Uterus (tissue), 3 donors: ENCODE measurements at regions not wholly inside any gene's neighbourhood (a gene's known extent, or its start where the extent isn't known, plus 50 kb on each side); places are given as distances from the start of the nearest gene placed in this dataset.

Source experiments
- DNase-seq, 2 donors: peaks; one replicate each; pipeline ENCODE4 v3.0.0-alpha.2; 2019 to 2020
- H3K27ac ChIP-seq, 2 donors: fragments of 200-600 bp; sonication (generic); 1 replicate in 1 of 2; 2 replicates in 1 of 2; pipeline ENCODE4 v1.5.1; 2016 to 2018
- H3K27me3 ChIP-seq, 2 donors: fragments of 200-600 bp; sonication (generic); one replicate each; pipeline ENCODE4 v1.5.1; 2018 to 2019; ENCODE audit warnings: control low read depth in 1 of 2
- H3K36me3 ChIP-seq, 2 donors: fragments of 200-600 bp; sonication (generic); one replicate each; pipeline ENCODE4 v1.5.1; 2019; ENCODE audit warnings: control low read depth in 1 of 2
- H3K4me1 ChIP-seq, 2 donors: fragments of 200-600 bp; sonication (generic); one replicate each; pipeline ENCODE4 v1.5.1; 2018 to 2019; ENCODE audit warnings: control low read depth in 1 of 2
- H3K4me3 ChIP-seq, 2 donors: fragments of 200-600 bp; sonication (generic); 1 replicate in 1 of 2; 2 replicates in 1 of 2; pipeline ENCODE4 v1.5.1; 2018 to 2019; ENCODE audit warnings: mild to moderate bottlenecking in 1 of 2
- H3K9me3 ChIP-seq, 2 donors: fragments of 200-600 bp; sonication (generic); one replicate each; pipeline ENCODE4 v1.5.1; 2019; ENCODE audit warnings: control low read depth in 1 of 2
- POLR2A ChIP-seq, 2 donors: fragments of 450-650 bp; IDR thresholded peaks; one replicate each; pipeline ENCODE4 v1.6.1; 2016; ENCODE audit warnings: antibody characterized with exemption in 2 of 2, mild to moderate bottlenecking in 1 of 2, moderate library complexity in 1 of 2
- intact Hi-C: fragments of 100-400 bp; cut with DNase I; formaldehyde crosslinking; loops from one replicate; pipeline ENCODE4 v1.15.1; 2023; ENCODE audit warnings: low total_unique reads
- TF ChIP-seq, protein P1 (sequence below), 4 experiments: fragments of 200-600 bp in 2 of 4; fragments of 450-650 bp in 2 of 4; sonication (generic) in 2 of 4; IDR thresholded peaks; one replicate each; pipeline ENCODE4 v1.5.1; 2016 to 2019; ENCODE audit warnings: antibody characterized with exemption in 4 of 4, mild to moderate bottlenecking in 2 of 4, moderate library complexity in 1 of 4
- donor health status: DM: yes; HTN: yes; CAD: no.

DNA sequence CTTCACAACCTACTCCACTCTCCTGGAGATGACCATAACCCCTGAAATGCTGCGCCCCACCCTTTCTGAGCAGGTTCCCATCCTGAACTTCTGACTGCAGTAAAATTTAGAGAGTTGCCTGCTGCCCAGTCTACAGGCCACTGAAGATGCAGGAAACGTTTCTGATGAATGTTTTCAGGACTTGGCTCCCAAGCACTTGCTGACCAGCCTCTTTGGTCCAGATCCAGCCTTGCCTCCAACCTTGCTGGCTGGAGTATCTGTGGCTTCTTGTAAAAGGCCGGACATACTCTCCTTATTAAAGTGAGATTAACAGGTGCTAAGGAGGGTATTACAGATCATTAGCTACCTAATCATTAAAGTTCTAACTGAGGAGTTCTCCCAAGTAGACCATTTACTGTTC, 70.3 kb upstream of the STXBP6 start:
- no peak for TF ChIP-seq POLR2A (IDR thresholded peaks at IDR 0.05)
- TF ChIP-seq, protein P1, sequence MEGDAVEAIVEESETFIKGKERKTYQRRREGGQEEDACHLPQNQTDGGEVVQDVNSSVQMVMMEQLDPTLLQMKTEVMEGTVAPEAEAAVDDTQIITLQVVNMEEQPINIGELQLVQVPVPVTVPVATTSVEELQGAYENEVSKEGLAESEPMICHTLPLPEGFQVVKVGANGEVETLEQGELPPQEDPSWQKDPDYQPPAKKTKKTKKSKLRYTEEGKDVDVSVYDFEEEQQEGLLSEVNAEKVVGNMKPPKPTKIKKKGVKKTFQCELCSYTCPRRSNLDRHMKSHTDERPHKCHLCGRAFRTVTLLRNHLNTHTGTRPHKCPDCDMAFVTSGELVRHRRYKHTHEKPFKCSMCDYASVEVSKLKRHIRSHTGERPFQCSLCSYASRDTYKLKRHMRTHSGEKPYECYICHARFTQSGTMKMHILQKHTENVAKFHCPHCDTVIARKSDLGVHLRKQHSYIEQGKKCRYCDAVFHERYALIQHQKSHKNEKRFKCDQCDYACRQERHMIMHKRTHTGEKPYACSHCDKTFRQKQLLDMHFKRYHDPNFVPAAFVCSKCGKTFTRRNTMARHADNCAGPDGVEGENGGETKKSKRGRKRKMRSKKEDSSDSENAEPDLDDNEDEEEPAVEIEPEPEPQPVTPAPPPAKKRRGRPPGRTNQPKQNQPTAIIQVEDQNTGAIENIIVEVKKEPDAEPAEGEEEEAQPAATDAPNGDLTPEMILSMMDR (IDR thresholded peaks at IDR 0.05), result no peak
- intact Hi-C loops, result no loop called here
- no peak for DNase-seq

DNA sequence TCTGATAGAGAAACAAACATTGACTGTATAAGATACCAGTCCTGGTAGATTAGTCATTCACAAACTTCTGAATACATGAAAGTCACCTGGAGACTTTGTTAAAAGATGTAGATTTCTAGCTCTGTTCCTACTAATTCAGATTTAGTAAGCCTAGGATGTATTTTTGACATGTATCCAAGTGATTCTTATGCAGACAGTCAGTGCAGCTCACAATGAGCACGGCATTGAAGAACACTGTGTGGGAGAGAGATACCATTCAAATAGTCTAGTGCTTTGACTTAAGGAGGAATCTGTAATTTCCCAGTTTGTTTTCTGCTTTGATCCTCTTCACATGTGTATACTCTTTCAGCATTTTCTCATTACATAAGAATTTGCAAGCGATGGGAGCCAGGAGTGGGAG, 68.7 kb upstream of the STXBP6 start:
- DNase-seq, result no peak
- no peaks in the 10 kb centered on the region for H3K27me3 ChIP-seq
- no peaks in the 10 kb centered on the region for H3K9me3 ChIP-seq
- H3K27ac ChIP-seq, result no peak overlapping the region
- no peak overlapping the region for H3K4me3 ChIP-seq
- intact Hi-C loops, result no loop called here
- TF ChIP-seq POLR2A (IDR thresholded peaks at IDR 0.05), result no peak
- TF ChIP-seq, protein P1 (IDR thresholded peaks at IDR 0.05), result no peak
- no peaks in the 10 kb centered on the region for H3K4me1 ChIP-seq
- H3K36me3 ChIP-seq, result no peaks in the 10 kb centered on the region

More for the DNA sequence above, 70.3 kb upstream of the STXBP6 start:
- H3K27ac ChIP-seq, result no peak overlapping the region
- no peaks in the 10 kb centered on the region for H3K9me3 ChIP-seq
- H3K4me3 ChIP-seq, result no peak overlapping the region
- H3K4me1 ChIP-seq, result no peaks in the 10 kb centered on the region
- H3K27me3 ChIP-seq, result no peaks in the 10 kb centered on the region
- no peaks in the 10 kb centered on the region for H3K36me3 ChIP-seq

DNA sequence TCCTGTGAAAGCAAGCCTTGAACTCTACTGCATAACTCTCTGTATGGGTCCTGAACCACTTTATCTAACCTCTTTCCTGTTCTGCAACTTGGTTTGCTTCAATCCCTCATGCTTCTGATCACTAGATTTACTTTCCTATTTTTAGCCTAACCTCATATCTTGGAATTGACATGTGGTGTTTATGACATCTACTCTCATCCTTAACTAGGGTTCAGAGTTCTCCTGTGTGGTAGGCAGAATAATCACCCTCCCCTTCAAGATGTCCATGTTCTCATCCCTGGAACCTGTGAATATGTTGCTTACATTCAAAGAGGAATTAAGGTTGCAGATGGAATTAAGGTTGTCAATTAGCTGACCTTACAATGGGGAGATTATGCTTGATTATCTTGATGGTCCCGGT, 67.4 kb upstream of the STXBP6 start:
- H3K36me3 ChIP-seq, result no peaks in the 10 kb centered on the region
- H3K4me1 ChIP-seq, result no peaks in the 10 kb centered on the region
- H3K27me3 ChIP-seq, result no peaks in the 10 kb centered on the region
- H3K4me3 ChIP-seq, result no peak overlapping the region
- no peaks in the 10 kb centered on the region for H3K9me3 ChIP-seq
- no peak for TF ChIP-seq POLR2A (IDR thresholded peaks at IDR 0.05)
- TF ChIP-seq, protein P1 (IDR thresholded peaks at IDR 0.05), result no peak
- intact Hi-C loops, result no loop called here
- DNase-seq, result no peak
- no peak overlapping the region for H3K27ac ChIP-seq

DNA sequence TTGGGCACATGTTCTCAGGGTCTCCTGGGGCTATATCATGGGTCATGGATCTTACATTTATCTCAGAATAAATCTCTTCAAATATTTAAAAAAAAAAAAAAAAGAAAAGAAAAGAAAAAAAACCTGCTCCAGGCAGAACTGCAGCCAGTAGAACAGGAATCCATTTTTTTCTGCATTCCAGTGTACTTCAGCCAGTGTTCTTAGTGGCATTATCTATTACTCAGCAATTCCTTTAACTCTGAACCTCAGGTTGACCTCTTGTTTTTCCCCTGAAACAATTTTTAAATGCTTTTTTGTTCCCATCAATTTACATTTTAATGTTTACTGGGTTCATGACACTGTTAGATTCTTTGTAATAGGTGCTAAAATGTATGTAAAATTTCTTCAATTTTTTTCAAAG, 66.7 kb upstream of the STXBP6 start:
- H3K27ac ChIP-seq, result no peak overlapping the region
- H3K9me3 ChIP-seq, result no peaks in the 10 kb centered on the region
- intact Hi-C loops, result no loop called here
- H3K27me3 ChIP-seq, result no peaks in the 10 kb centered on the region
- no peaks in the 10 kb centered on the region for H3K4me1 ChIP-seq
- no peak for TF ChIP-seq POLR2A (IDR thresholded peaks at IDR 0.05)
- TF ChIP-seq, protein P1 (IDR thresholded peaks at IDR 0.05), result no peak
- H3K36me3 ChIP-seq, result no peaks in the 10 kb centered on the region
- H3K4me3 ChIP-seq, result no peak overlapping the region
- DNase-seq, result no peak

DNA sequence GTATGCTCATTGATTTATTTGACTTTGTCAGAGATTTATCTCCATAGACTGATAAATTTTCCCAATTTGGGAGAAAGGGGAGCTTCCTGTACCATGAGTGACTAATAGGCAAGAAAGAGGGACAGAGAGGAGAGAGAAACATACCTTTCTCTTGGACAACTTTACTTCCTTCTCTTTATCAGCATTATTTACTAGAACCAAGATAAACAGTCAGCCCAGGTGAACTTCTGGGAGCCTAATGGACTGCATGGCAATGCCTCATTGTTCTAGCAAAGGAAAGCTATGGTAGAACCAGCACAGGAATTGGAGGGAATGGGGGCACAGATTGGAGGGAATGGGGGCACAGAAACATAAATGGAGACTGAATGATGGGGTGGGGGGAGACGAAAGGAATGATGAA, 63.4 kb upstream of the STXBP6 start:
- intact Hi-C loops, result no loop called here
- H3K9me3 ChIP-seq, result no peaks in the 10 kb centered on the region
- H3K27me3 ChIP-seq, result no peaks in the 10 kb centered on the region
- H3K27ac ChIP-seq, result no peak overlapping the region
- TF ChIP-seq, protein P1 (IDR thresholded peaks at IDR 0.05), result no peak
- no peak for TF ChIP-seq POLR2A (IDR thresholded peaks at IDR 0.05)
- H3K4me1 ChIP-seq, result no peaks in the 10 kb centered on the region
- DNase-seq, result no peak
- no peaks in the 10 kb centered on the region for H3K36me3 ChIP-seq
- H3K4me3 ChIP-seq, result no peak overlapping the region
